HG03571 (cell line): ENCODE measurements at regions not wholly inside any gene's neighbourhood (a gene's known extent, or its start where the extent isn't known, plus 50 kb on each side); places are given as distances from the start of the nearest gene placed in this dataset.

Experiments used
- ATAC-seq: cut with Tn5 transposase; IDR thresholded peaks from one replicate; pipeline ENCODE4 v1.9.1; 2021; ENCODE audit not compliant: unreplicated experiment

- no peak for ATAC-seq
These were observed 257.0 kb upstream of the RAB6C start for GRCh38 chr2:129722306-129723019.

- ATAC-seq, result no peak
These were observed 256.0 kb upstream of the RAB6C start for GRCh38 chr2:129723277-129724020.

GRCh38 chr2:129724021-129724757 is 255.3 kb upstream of the RAB6C start:
- ATAC-seq, result no peak

GRCh38 chr2:129726216-129726615 is 253.2 kb upstream of the RAB6C start:
- no peak for ATAC-seq

GRCh38 chr2:129727286-129727685 is 252.2 kb upstream of the RAB6C start:
- ATAC-seq, result no peak

- ATAC-seq, result no peak
These were observed 251.2 kb upstream of the RAB6C start for GRCh38 chr2:129728035-129728972.

GRCh38 chr2:129729011-129729410 is 250.5 kb upstream of the RAB6C start:
- no peak for ATAC-seq

GRCh38 chr2:129729646-129730045 is 249.8 kb upstream of the RAB6C start:
- no peak for ATAC-seq

- ATAC-seq, result no peak
These were observed 248.5 kb upstream of the RAB6C start for GRCh38 chr2:129730979-129731378.

GRCh38 chr2:129731907-129732629 is 247.4 kb upstream of the RAB6C start:
- no peak for ATAC-seq

GRCh38 chr2:129732630-129733026 is 246.8 kb upstream of the RAB6C start:
- ATAC-seq, result no peak

GRCh38 chr2:129733041-129733440 is 246.4 kb upstream of the RAB6C start:
- no peak for ATAC-seq

GRCh38 chr2:129733579-129733978 is 245.9 kb upstream of the RAB6C start:
- no peak for ATAC-seq

GRCh38 chr2:129734343-129735034 is 245.0 kb upstream of the RAB6C start:
- no peak for ATAC-seq

- ATAC-seq, result no peak
These were observed 243.9 kb upstream of the RAB6C start for GRCh38 chr2:129735576-129735975.

- no peak for ATAC-seq
These were observed 241.6 kb upstream of the RAB6C start for GRCh38 chr2:129737660-129738527.

- ATAC-seq, result no peak
These were observed 240.7 kb upstream of the RAB6C start for GRCh38 chr2:129738799-129739198.

GRCh38 chr2:129740504-129740903 is 239.0 kb upstream of the RAB6C start:
- no peak for ATAC-seq

- ATAC-seq, result no peak
These were observed 238.3 kb upstream of the RAB6C start for GRCh38 chr2:129741165-129741564.
